Limb (tissue), 2 donors: ENCODE measurements at regions not wholly inside any gene's neighbourhood (a gene's known extent, or its start where the extent isn't known, plus 50 kb on each side); places are given as distances from the start of the nearest gene placed in this dataset.

Source experiments
- DNase-seq, 2 donors: peaks; one replicate each; pipeline ENCODE4 v3.0.0-alpha.2; 2016; ENCODE audit errors: extremely low spot score in 2 of 2

DNA sequence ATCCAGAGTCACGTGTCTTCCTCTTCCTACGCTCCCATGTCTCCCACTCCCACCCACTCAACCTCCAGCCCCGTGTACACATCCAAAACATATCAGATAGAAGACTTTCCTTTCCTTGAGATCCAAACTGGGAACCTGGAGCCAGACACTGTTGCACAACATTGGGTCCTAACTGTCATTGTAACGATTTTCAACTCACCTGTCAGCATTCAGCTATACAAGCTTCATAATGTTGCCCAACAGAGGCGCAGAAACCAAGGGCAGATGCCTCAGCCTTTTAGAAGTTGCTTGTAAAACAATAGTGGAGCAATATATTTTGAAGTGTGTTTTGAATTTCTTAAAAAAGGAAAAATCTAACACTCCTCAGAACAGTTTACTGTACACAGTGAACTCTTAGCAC is 84.9 kb upstream of the GLIS3 start:
- DNase-seq = no peak

DNA sequence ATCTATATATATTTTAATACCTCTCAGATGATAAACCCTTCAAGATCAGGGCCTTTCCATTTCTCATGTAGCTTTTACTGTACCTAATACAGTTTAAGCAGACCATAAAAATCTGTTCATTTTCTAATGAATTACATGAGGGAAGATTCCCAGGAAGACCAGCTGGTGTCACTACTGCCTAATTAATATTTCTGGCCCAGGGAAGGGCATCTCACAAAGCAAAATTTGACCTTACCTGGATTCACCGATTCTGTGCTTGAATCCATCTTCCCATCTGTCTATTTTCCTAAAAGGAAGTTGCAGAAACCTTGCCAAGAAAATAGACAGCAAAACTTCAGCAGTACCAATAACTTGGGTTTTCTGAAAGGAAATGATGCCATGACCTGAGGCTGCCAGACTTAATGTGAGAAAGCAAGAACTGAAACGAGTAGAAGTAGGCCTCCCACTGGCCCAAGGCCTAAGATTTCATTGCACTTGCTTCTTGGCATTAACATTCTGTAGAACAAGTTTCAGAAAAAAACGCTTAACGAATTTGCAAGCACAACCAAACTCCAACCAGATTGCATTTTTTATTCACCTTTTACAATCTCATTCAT is 83.0 kb upstream of the GLIS3 start:
- peak in 1 of 2 donors; percentile 15 for DNase-seq

DNA sequence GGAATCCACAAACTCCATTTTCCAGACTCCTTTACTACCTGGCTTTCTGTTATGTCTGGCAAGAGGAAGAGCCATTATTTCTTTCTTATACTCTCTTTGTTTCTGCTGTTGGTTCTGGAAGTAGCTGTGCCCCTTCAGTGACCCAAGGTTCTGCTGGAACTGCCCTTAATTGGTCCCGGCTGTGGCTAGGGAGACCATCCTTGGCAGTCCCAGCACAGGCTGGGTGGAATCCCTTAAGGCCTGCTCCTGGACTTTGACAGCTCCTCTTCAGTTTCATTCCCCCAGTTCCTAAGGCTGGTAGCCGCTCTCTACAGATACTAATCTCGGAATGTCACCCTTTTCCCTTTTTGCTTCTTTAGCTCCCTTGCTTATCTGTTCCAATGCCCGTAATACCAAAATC is 81.9 kb upstream of the GLIS3 start:
- no peak for DNase-seq

DNA sequence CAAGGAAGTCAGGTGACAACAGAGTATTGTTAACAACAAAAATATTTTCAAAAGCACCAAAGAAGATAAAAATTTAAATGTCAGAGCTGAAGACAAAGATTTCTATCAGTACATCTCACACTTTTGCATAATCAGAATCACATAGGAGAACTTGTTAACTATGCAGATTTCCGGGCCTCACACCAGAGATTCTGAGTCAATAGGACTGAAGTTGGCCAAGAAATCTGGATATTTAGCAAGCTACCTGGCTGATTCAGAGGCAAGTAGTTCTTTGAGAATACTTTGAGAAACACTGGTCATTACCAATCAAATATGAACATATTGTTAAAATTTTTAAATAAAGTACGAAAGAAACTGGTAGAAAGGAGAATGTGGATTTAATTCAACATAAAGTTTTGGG is 80.5 kb upstream of the GLIS3 start:
- DNase-seq = no peak

DNA sequence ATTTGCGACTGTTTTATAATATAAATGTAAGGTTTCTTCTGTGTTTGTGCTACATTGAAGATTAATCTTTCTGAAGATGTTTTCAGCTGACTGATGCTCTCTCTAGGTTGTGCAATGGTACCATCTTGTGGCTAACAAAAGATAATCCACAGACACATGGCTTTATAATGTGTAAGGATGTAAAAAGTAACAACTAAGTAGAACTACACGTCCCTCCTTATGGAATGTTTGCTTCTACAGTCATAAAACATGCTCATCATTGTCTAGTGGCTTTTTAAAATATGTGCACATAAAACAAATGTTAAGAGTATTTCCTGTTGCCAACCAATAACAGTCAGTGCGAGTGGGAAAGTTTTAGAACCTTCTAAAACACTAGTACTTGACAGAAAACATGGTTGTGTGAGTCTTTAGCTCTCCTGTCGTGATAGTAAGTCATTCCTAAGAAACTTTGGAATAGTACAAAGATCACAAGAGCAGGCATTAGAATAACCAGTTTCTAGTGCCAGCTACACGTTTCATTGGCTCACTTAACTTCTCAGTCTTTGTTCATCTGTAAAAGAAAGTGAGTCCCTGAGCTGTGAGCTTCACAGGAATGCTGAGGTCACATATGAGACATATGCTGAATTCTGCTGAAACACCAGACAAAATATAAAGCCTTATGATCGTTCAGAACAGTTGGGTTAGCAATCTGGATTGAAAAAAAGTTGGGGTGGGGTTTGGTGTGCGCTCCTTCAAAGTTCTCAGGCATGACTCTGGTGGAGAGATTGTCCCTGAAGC is 75.7 kb upstream of the GLIS3 start:
- DNase-seq = peak in 1 of 2 donors; percentile 55

DNA sequence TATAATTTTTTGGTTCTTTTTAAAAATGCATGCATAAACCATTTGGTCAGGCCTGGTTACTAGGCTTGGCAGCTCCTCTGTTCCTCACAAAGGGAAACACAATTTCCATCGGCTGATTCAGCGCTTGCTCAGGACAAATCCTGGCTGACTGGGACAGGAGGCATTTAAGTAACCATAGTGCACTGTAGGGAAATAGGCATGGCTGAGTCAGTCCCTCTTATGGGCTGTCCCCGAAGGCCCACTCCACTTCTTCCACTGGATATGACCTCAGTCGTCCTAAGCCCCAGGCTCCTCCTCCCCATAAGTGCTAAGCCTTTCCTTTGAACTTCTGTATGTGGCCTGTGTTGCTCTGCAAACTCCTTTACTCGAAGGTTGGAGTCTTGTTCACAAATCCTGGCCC is 71.2 kb upstream of the GLIS3 start:
- DNase-seq = no peak

DNA sequence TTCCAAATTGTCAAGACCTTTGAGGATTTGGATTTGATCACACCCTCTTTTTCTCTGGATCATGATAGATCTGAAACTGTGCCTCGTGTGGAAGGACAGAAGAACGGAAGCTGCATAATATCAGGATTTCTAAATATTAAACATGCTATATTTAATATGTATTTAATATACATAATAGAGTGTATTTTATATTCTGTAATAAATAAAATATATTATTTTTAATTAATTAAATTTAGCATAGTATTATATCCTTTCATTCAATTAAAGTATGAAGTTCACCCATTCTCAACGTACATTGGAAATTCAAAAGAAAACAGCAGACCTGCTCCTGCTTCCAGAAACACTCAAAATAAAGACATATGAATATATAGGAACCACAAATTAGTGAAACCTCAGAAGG is 70.6 kb upstream of the GLIS3 start:
- no peak for DNase-seq

DNA sequence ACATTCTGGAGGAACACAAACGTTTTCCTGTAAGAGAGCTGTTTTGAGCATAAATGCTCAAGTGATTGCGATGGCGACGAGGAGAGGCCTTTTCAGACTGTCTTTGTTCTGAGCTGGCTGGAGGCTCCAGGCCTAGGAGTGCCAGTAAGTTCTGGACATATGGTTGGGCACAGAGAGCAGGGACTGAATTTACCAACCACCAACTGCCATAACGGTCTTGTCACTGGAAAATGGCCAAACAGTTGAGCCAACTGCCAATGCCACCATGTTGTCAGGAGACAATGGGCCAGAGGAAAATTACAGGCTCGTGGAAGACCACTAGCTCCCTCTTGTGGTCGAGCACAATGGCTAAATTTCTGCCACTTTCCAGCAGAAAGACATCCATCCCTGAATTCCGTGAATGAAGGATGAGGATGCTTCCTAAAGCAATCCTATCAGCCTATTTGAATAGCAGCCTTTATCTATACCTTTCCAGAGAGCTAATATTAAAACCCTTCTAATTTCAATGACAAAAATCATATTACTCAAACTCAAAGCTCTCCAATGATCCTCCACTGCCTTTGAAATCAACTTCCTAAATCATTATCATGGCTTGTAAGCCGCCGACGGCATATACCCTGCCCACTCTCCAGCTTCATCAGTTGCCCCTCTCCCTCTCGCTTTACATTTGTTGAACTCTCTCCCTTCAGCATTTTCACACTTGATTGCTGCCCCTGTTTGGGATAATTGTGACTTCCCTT is 66.9 kb upstream of the GLIS3 start:
- DNase-seq = no peak

DNA sequence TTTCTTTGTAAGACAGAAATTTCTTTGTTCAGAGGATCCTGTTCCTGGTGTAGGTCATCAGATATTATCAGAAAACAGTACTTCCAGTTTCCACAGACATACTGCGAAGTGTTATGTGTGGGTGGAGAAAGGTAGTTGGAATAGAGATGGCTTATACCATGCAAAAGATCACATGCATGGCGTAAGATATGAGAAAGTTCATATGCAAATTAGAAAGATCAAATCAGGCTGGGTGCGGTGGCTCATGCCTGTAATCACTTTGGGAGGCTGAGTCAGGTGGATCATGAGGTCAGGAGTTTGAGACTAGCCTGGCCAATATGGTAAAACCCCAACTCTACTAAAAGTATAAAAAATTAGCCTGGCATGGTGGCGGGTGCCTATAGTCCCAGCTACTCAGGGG is 65.2 kb upstream of the GLIS3 start:
- DNase-seq = no peak

DNA sequence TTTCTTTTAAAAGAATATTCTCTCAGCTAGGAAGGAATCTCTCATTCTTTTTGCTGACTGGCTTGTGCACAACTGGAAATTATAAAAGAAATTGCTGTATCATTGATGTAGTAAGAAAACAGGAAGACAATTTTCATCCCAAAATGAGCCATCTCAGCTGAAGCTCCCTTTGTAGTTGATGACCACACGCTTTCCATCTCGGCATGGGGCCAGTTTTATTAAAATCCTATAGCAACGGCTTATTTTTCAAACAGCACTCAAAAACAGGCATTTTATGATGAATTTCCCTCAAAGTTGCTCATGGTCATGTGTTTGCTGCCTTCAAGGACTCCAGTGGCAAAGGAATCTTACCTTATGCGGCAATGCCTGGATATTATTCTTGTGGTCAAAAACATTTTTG is 62.4 kb upstream of the GLIS3 start:
- DNase-seq = no peak

DNA sequence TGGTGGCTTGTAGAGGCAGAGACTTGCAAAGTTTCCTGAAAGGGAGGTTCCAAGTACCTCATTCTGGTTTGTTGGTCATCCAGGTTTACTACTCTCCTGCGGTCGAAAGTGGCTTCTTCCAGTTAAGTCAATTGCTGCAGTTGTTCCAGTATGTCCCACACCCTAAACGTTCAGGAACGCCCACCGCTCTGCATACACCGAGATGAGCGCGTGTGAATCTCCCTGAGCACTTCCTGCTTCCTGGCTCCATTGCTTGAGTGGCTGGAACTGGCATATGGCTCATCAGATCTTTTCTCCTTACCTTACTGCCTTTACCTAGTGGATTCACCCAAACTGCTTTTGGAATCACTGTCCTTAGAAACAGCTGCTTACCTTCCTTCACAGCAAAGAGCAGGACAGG is 59.1 kb upstream of the GLIS3 start:
- no peak for DNase-seq

DNA sequence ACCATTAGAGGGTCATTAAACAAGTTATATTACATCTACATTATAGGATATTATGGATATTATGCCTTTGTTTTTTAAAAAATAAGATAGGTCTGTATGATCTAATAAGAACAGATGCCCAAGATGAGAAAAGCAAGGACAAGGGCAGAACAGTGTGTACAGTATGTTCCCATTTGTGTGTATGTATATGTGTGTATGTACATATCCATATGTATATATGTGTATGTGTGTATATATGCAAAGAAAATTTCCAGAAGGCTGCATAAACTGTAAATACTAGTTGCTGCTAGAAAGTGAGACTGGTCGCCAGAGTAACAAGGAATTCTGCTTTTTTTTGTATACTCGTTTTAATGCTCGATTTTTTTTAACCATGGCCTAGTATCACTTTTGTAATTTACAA is 58.1 kb upstream of the GLIS3 start:
- DNase-seq = no peak

DNA sequence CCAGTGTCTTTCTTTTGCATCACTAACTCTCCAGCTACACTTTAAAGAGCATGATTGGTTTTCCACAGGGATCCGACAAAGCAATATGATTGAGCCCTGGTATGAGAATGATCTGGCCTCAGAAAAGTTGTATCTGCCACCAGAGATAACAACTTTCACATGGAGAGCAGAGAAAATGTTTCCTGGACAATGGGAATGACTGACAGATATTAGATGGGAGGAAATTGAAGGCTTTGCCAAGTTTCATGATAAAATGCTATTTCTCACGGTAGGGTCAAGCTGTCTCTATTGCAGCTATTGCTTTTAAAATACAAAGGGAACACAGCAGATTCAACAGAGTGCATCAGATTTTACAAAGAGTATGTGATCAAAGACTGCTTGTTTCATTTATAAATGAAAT is 56.4 kb upstream of the GLIS3 start:
- no peak for DNase-seq

DNA sequence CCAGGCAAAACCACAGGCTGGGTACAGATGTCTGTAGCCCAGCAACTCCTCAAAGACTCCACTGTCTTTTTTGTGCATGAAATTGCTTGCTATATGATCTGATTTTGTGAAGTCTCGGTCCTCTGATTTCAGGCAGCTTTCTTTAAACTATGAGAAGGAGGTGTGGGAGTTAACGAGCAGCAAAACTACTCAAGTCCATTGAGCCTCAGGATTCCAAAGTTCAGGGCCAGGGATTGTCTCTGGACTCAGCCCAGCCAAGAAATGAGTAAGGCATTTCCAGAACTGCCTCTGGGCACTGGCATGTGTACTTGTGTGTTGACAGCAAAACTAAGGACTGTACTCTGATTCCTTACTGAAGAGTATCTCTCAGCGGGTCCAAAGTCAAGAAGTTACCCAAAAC is 53.4 kb upstream of the GLIS3 start:
- DNase-seq = no peak

DNA sequence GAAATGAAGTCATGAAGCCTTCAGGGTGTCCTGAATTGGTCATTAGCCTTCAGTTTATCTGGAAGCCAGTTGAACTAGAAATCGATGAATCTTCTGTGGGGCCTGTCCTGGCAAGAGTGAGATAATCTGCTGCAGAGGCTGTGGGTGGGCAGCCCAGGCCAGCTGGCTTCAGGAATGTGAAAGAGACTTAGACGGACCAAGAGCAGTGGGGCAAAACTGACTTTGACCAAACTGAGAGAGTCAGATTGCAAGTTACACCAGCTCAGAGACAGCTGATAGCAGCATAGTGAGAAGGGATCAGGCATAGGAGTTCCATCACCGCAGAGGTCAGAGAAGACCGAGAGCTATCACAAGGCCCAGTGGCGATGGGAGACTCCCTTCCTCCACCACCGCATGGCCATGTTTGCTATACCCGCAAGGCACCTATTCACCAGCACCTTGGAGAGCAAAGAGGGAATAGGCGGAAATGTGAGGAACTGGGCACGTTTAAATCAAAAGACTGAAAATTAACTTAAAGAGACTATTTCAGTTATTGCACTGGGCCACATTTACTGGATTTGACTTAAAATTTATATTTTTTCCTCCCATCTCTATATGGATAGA is 50.0 kb upstream of the GLIS3 start:
- no peak for DNase-seq
